Stimulated activated CD4-positive, alpha-beta T cell treated with anti-CD3 and anti-CD28 coated beads, Interleukin-1b, Interleukin-23, amount 100 ng/mL, for 48 hours (primary cell): ENCODE measurements at regions not wholly inside any gene's neighbourhood (a gene's known extent, or its start where the extent isn't known, plus 50 kb on each side); places are given as distances from the start of the nearest gene placed in this dataset.

Experiments used
- DNase-seq: peaks from one replicate; pipeline ENCODE4 v3.0.0-alpha.2; 2020

- DNase-seq: no peak
Measured at GRCh38 chr1:189496768-189497167, 980.9 kb downstream of the BRINP3 start.

- DNase-seq: no peak
Measured at GRCh38 chr1:189499736-189500135, 977.9 kb downstream of the BRINP3 start.

GRCh38 chr1:189500778-189501177 lies 976.9 kb downstream of the BRINP3 start:
- no peak for DNase-seq

GRCh38 chr1:189510827-189511226 lies 966.8 kb downstream of the BRINP3 start:
- DNase-seq: no peak

GRCh38 chr1:189513091-189513490 lies 964.6 kb downstream of the BRINP3 start:
- no peak for DNase-seq

GRCh38 chr1:189522441-189522840 lies 955.2 kb downstream of the BRINP3 start:
- DNase-seq: no peak

GRCh38 chr1:189524501-189524900 lies 953.2 kb downstream of the BRINP3 start:
- no peak for DNase-seq

- DNase-seq: no peak
Measured at GRCh38 chr1:189530162-189530561, 947.5 kb downstream of the BRINP3 start.

- no peak for DNase-seq
Measured at GRCh38 chr1:189538271-189538670, 939.4 kb downstream of the BRINP3 start.

GRCh38 chr1:189550498-189550897 lies 927.2 kb downstream of the BRINP3 start:
- DNase-seq: no peak

GRCh38 chr1:189563784-189564183 lies 913.9 kb downstream of the BRINP3 start:
- no peak for DNase-seq

GRCh38 chr1:189567890-189568289 lies 909.8 kb downstream of the BRINP3 start:
- no peak for DNase-seq

- no peak for DNase-seq
Measured at GRCh38 chr1:189596197-189596596, 881.5 kb downstream of the BRINP3 start.

- DNase-seq: no peak
Measured at GRCh38 chr1:189597083-189597482, 880.6 kb downstream of the BRINP3 start.

- no peak for DNase-seq
Measured at GRCh38 chr1:189605226-189605625, 872.4 kb downstream of the BRINP3 start.

- DNase-seq: no peak
Measured at GRCh38 chr1:189606047-189606446, 871.6 kb downstream of the BRINP3 start.

- no peak for DNase-seq
Measured at GRCh38 chr1:189606795-189607476, 870.7 kb downstream of the BRINP3 start.

GRCh38 chr1:189607477-189608096 lies 870.1 kb downstream of the BRINP3 start:
- DNase-seq: no peak

- DNase-seq: no peak
Measured at GRCh38 chr1:189609167-189609566, 868.5 kb downstream of the BRINP3 start.

- no peak for DNase-seq
Measured at GRCh38 chr1:189616893-189617292, 860.8 kb downstream of the BRINP3 start.

- no peak for DNase-seq
Measured at GRCh38 chr1:189619682-189620332, 857.9 kb downstream of the BRINP3 start.

GRCh38 chr1:189620471-189620870 lies 857.2 kb downstream of the BRINP3 start:
- no peak for DNase-seq

GRCh38 chr1:189623336-189623735 lies 854.3 kb downstream of the BRINP3 start:
- DNase-seq: no peak

GRCh38 chr1:189627427-189627826 lies 850.2 kb downstream of the BRINP3 start:
- no peak for DNase-seq
